H1 (cell line): ENCODE measurements at regions not wholly inside any gene's neighbourhood (a gene's known extent, or its start where the extent isn't known, plus 50 kb on each side); places are given as distances from the start of the nearest gene placed in this dataset.

Experiments
- CTCF ChIA-PET: fragments of 300-600 bp; sonication (Branson Sonifier 250); formaldehyde crosslinking; loops from one replicate; lab custom pipeline; 2021; ENCODE audit not compliant: partially characterized antibody; lab: Charles Lee
- POLR2A ChIA-PET: fragments of 300-600 bp; sonication (Branson Sonifier 250); formaldehyde crosslinking; loops from one replicate; lab custom pipeline; 2021; ENCODE audit warnings: inconsistent platforms; ENCODE audit not compliant: partially characterized antibody; lab: Charles Lee
- DNase-seq, 2 experiments: peaks; one replicate each; pipeline versions ENCODE4 v3.0.0 to v3.0.0-alpha.2; 2010 to 2022; ENCODE audit warnings: low spot score in 2 of 2, low read depth in 1 of 2, mixed read lengths in 1 of 2
- FAIRE-seq: peaks from 2 replicates; lab custom pipeline; 2011; peaks lifted over from hg19 to GRCh38; lab: Jason Lieb, UNC
- H2AFZ ChIP-seq: 2 replicates; pipeline ENCODE4 v1.8.1; 2012; ENCODE audit warnings: low read length, inconsistent platforms
- H2AK5ac ChIP-seq: 2 replicates; pipeline ENCODE4 v1.6.1; 2013; ENCODE audit warnings: low read depth, low read length
- H2BK120ac ChIP-seq: replicated peaks from 2 replicates; pipeline ENCODE3; 2013; ENCODE audit warnings: low read depth, low read length, inconsistent platforms
- H2BK12ac ChIP-seq: 2 replicates; pipeline ENCODE4 v1.6.1; 2013; ENCODE audit warnings: low read depth, low read length
- H2BK15ac ChIP-seq: 2 replicates; pipeline ENCODE4 v1.6.1; 2013; ENCODE audit warnings: low read length
- H2BK20ac ChIP-seq: 2 replicates; pipeline ENCODE4 v1.6.1; 2013; ENCODE audit warnings: low read length
- H2BK5ac ChIP-seq: 2 replicates; pipeline ENCODE4 v1.6.1; 2013; ENCODE audit warnings: low read depth, low read length
- H3K14ac ChIP-seq: 2 replicates; pipeline ENCODE4 v1.6.1; 2013; ENCODE audit warnings: inconsistent platforms; ENCODE audit not compliant: insufficient read length
- H3K18ac ChIP-seq: 2 replicates; pipeline ENCODE4 v1.6.1; 2013; ENCODE audit warnings: low read length; ENCODE audit errors: extremely low read depth
- H3K23ac ChIP-seq: 2 replicates; pipeline ENCODE4 v1.6.1; 2013; ENCODE audit warnings: inconsistent platforms; ENCODE audit not compliant: insufficient read length
- H3K23me2 ChIP-seq: 2 replicates; pipeline ENCODE4 v1.6.1; 2013; ENCODE audit warnings: low read depth, low read length
- H3K27ac ChIP-seq: 2 replicates; pipeline ENCODE4 v1.6.1; 2011; ENCODE audit warnings: low read depth, low read length, inconsistent platforms
- H3K27me3 ChIP-seq, 4 experiments: replicated peaks in 1 of 4; 1 replicate in 1 of 4; 2 replicates in 3 of 4; pipeline versions ENCODE4 v1.6.1 to v1.8.1; 2011 to 2013; ENCODE audit warnings: low read length in 3 of 4, mild to moderate bottlenecking in 3 of 4, inconsistent platforms in 2 of 4, mixed read lengths in 2 of 4, moderate library complexity in 1 of 4; ENCODE audit not compliant: control insufficient read depth in 3 of 4, insufficient read depth in 3 of 4; ENCODE audit errors: extremely low read depth in 1 of 4
- H3K36me3 ChIP-seq, 4 experiments: 2 replicates each; pipeline versions ENCODE4 v1.6.1 to v1.8.1; 2011 to 2013; ENCODE audit warnings: mild to moderate bottlenecking in 4 of 4, low read length in 3 of 4, moderate library complexity in 2 of 4, control low read depth in 1 of 4, inconsistent platforms in 1 of 4; ENCODE audit not compliant: insufficient read depth in 4 of 4, control insufficient read depth in 2 of 4
- H3K4ac ChIP-seq: replicated peaks from 2 replicates; pipeline ENCODE3; 2013; ENCODE audit warnings: low read length, low read depth, mixed read lengths, inconsistent platforms; ENCODE audit not compliant: insufficient read length
- H3K4me1 ChIP-seq, 4 experiments: replicated peaks in 1 of 4; 1 replicate in 1 of 4; 2 replicates in 3 of 4; pipeline versions ENCODE4 v1.6.1 to v1.8.1; 2011 to 2013; ENCODE audit warnings: low read length in 3 of 4, inconsistent platforms in 2 of 4, mixed read lengths in 1 of 4; ENCODE audit not compliant: insufficient read depth in 4 of 4, control insufficient read depth in 3 of 4
- H3K4me2 ChIP-seq, 2 experiments: 2 replicates each; pipeline versions ENCODE4 v1.6.1 to v1.8.1; 2011 to 2013; ENCODE audit warnings: low read depth in 2 of 2, low read length in 2 of 2, control low read depth in 1 of 2, inconsistent platforms in 1 of 2, mild to moderate bottlenecking in 1 of 2; ENCODE audit not compliant: insufficient read depth in 1 of 2
- H3K4me3 ChIP-seq, 4 experiments: fragments of 200-600, 300-600 bp in 1 of 4; sonication (generic), shearing (Covaris generic), sonication (Bioruptor Twin) in 1 of 4; 2 replicates each; pipeline versions ENCODE4 v1.5.1 to v1.8.1; 2011 to 2016; ENCODE audit warnings: low read length in 4 of 4, low read depth in 3 of 4, control low read depth in 2 of 4, inconsistent platforms in 2 of 4, mild to moderate bottlenecking in 2 of 4, mixed read lengths in 1 of 4, moderate library complexity in 1 of 4; ENCODE audit not compliant: insufficient read depth in 2 of 4; ENCODE audit errors: extremely low read depth in 1 of 4
- H3K56ac ChIP-seq: replicated peaks from 2 replicates; pipeline ENCODE3; 2013; ENCODE audit warnings: low read depth, mild to moderate bottlenecking, mixed read lengths, low read length, inconsistent platforms; ENCODE audit not compliant: insufficient read length
- H3K79me1 ChIP-seq: 2 replicates; pipeline ENCODE4 v1.6.1; 2013; ENCODE audit warnings: low read depth, low read length, control low read depth
- H3K79me2 ChIP-seq, 2 experiments: 2 replicates each; pipeline versions ENCODE4 v1.6.1 to v1.8.1; 2012 to 2013; ENCODE audit warnings: low read length in 2 of 2, mild to moderate bottlenecking in 2 of 2, inconsistent platforms in 1 of 2; ENCODE audit not compliant: insufficient read depth in 2 of 2, control insufficient read depth in 1 of 2
- H3K9ac ChIP-seq, 4 experiments: replicated peaks in 1 of 4; 1 replicate in 1 of 4; 2 replicates in 3 of 4; pipeline versions ENCODE4 v1.6.1 to v1.8.1; 2011 to 2013; ENCODE audit warnings: low read depth in 3 of 4, low read length in 3 of 4, control low read depth in 2 of 4, mild to moderate bottlenecking in 2 of 4, moderate library complexity in 2 of 4, inconsistent platforms in 1 of 4; ENCODE audit errors: extremely low read depth in 1 of 4
- H3K9me3 ChIP-seq, 2 experiments: 2 replicates each; pipeline versions ENCODE4 v1.6.1 to v1.8.1; 2012 to 2013; ENCODE audit warnings: mild to moderate bottlenecking in 2 of 2, moderate library complexity in 2 of 2, control low read depth in 1 of 2, inconsistent platforms in 1 of 2, low read depth in 1 of 2, low read length in 1 of 2, mixed read lengths in 1 of 2; ENCODE audit not compliant: insufficient read depth in 2 of 2
- H4K20me1 ChIP-seq, 2 experiments: replicated peaks in 1 of 2; 2 replicates each; pipeline versions ENCODE3 to v1.8.1; 2011 to 2013; ENCODE audit warnings: inconsistent platforms in 2 of 2, low read length in 2 of 2, mild to moderate bottlenecking in 1 of 2; ENCODE audit not compliant: insufficient read depth in 2 of 2, control insufficient read depth in 1 of 2
- H4K5ac ChIP-seq: 2 replicates; pipeline ENCODE4 v1.6.1; 2013; ENCODE audit warnings: low read length, low read depth, mixed read lengths, inconsistent platforms; ENCODE audit not compliant: insufficient read length
- H4K8ac ChIP-seq: 2 replicates; pipeline ENCODE4 v1.8.0; 2013; ENCODE audit warnings: mild to moderate bottlenecking, moderate library complexity, low read length, inconsistent platforms; ENCODE audit not compliant: insufficient read depth; ENCODE audit errors: extremely low read depth
- H4K91ac ChIP-seq: replicated peaks from 2 replicates; pipeline ENCODE3; 2013; ENCODE audit warnings: low read length, mixed read lengths, inconsistent platforms; ENCODE audit not compliant: insufficient read length
- BACH1 ChIP-seq: IDR thresholded peaks from 2 replicates; pipeline ENCODE4 v1.6.1; 2012; ENCODE audit warnings: low read length, improper control_type of control experiment
- CHD2 ChIP-seq: IDR thresholded peaks from 2 replicates; pipeline ENCODE4 v1.6.1; 2012; ENCODE audit warnings: low read length, improper control_type of control experiment
- KDM5A ChIP-seq: fragments of 200-600 bp; IDR thresholded peaks from 2 replicates; pipeline ENCODE4 v1.7.1; 2012; ENCODE audit warnings: mild to moderate bottlenecking, low read length, inconsistent platforms, mixed read lengths
- MAFK ChIP-seq: IDR thresholded peaks from 2 replicates; pipeline ENCODE4 v1.6.1; 2012; ENCODE audit warnings: low read depth, mild to moderate bottlenecking, improper control_type of control experiment, low read length
- NANOG ChIP-seq: IDR thresholded peaks from 2 replicates; pipeline ENCODE4 v1.6.1; 2011; ENCODE audit warnings: low read length, low read depth, mild to moderate bottlenecking, inconsistent platforms; ENCODE audit not compliant: insufficient read depth, poor library complexity, severe bottlenecking
- PHF8 ChIP-seq: fragments of 200-600 bp; sonication (generic); conservative IDR thresholded peaks from 2 replicates; pipeline ENCODE4 v1.7.1; 2012; ENCODE audit warnings: low read depth, mild to moderate bottlenecking, inconsistent platforms, low read length, moderate library complexity
- RNF2 ChIP-seq: fragments of 200-900, 300-1000 bp; sonication (generic); IDR thresholded peaks from 2 replicates; pipeline ENCODE4 v1.7.1; 2016; ENCODE audit warnings: borderline replicate concordance, low read depth, mild to moderate bottlenecking, antibody characterized with exemption, low read length; ENCODE audit not compliant: poor library complexity, severe bottlenecking; ENCODE audit errors: missing control alignments
- SAP30 ChIP-seq: fragments of 300-600 bp; sonication (generic); IDR thresholded peaks from 2 replicates; pipeline ENCODE4 v1.7.1; 2012; ENCODE audit warnings: low read length, moderate library complexity, mild to moderate bottlenecking, inconsistent platforms; ENCODE audit not compliant: insufficient read depth, insufficient replicate concordance
- TAF1 ChIP-seq: IDR thresholded peaks from 2 replicates; pipeline ENCODE4 v1.6.1; 2011; ENCODE audit warnings: mild to moderate bottlenecking, low read depth, low read length
- ZNF274 ChIP-seq: IDR thresholded peaks from 2 replicates; pipeline ENCODE4 v1.7.0; 2012; ENCODE audit warnings: low read length, borderline replicate concordance; ENCODE audit errors: extremely low read depth
- WGBS, 2 experiments: shearing (Covaris generic) in 1 of 2; methylation state at CpG; one replicate each; pipeline versions ENCODE4 v1.1.6 to v1.1.7; 2013 to 2015; ENCODE audit warnings: low lambda C conversion rate in 2 of 2, mixed read lengths in 2 of 2, inconsistent platforms in 1 of 2, low coverage in 1 of 2, missing lambda C conversion rate in 1 of 2; ENCODE audit not compliant: insufficient replicate concordance in 2 of 2, insufficient coverage in 1 of 2, insufficient read length in 1 of 2; ENCODE audit errors: extremely low coverage in 1 of 2, missing lambda C conversion rate in 1 of 2; 5-methylcytosine and 5-hydroxymethylcytosine counted together
- TF ChIP-seq, protein P1 (sequence below): IDR thresholded peaks from 2 replicates; pipeline ENCODE4 v1.6.1; 2012; ENCODE audit warnings: low read length, inconsistent platforms

DNA sequence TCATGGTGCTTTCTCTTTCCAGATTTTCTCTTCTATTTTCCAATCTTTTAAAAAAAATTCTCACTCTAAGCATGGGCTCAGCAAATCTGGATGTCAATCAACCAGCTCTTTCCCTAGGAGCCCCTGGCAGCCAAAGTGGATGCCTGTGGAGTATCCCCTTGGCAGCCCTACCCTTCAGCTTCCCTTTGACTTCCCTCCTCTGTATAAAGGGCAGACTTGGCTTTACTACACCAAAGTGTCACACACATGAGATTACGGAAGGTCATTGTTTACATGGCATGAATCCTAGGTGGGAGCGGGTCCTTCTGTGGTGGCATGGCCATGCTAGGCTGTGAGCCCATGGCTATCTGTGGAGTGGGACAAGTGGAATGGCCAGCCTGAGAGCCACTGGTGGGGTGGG is 379.9 kb downstream of the GABRB3 start:
- WGBS, 2 experiments: 84% methylated on average over 2 of the region's 2 CpGs; no CpG with 5 or more reads in 1 of the 2 experiments
- TF ChIP-seq CHD2: no peak
- TF ChIP-seq PHF8: no peak
- no peak for TF ChIP-seq ZNF274
- TF ChIP-seq, protein P1, sequence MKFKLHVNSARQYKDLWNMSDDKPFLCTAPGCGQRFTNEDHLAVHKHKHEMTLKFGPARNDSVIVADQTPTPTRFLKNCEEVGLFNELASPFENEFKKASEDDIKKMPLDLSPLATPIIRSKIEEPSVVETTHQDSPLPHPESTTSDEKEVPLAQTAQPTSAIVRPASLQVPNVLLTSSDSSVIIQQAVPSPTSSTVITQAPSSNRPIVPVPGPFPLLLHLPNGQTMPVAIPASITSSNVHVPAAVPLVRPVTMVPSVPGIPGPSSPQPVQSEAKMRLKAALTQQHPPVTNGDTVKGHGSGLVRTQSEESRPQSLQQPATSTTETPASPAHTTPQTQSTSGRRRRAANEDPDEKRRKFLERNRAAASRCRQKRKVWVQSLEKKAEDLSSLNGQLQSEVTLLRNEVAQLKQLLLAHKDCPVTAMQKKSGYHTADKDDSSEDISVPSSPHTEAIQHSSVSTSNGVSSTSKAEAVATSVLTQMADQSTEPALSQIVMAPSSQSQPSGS: no peak
- no peak for TF ChIP-seq KDM5A
- no peak for TF ChIP-seq SAP30
- TF ChIP-seq NANOG: no peak
- TF ChIP-seq RNF2: no peak
- TF ChIP-seq BACH1: no peak
- TF ChIP-seq TAF1: no peak
- no peak for TF ChIP-seq MAFK

More for the DNA sequence above, 379.9 kb downstream of the GABRB3 start:
- Histone ChIP-seq H4K20me1 (no peaks in the 10 kb centered on the region), H3K36me3 (no peaks in the 10 kb centered on the region), H3K4me3 (no peak overlapping the region), H3K4me2 (no peak overlapping the region), H3K23ac (no peak overlapping the region), H3K79me1 (no peaks in the 10 kb centered on the region), H3K27me3 (no peaks in the 10 kb centered on the region), H4K8ac (no peak overlapping the region), H2BK20ac (no peak overlapping the region), H2BK120ac (no peak overlapping the region), H3K9ac (no peak overlapping the region), H4K5ac (no peak overlapping the region), H4K91ac (no peak overlapping the region), H2BK5ac (no peak overlapping the region), H2AK5ac (no peak overlapping the region), H3K23me2 (no peaks in the 10 kb centered on the region), H3K9me3 (no peaks in the 10 kb centered on the region), H3K18ac (no peak overlapping the region), H2BK12ac (no peak overlapping the region), H3K14ac (no peak overlapping the region), H3K4me1 (peaks cover 0 to 5% (median 0%) of the 10 kb centered on the region in 4 experiments; a peak in 1 of 7 replicates), H3K56ac (no peak overlapping the region), H2BK15ac (no peak overlapping the region), H3K4ac (no peak overlapping the region), H3K79me2 (no peaks in the 10 kb centered on the region), H3K27ac (no peak overlapping the region), H2AFZ (no peak overlapping the region)
- ChIA-PET CTCF (interaction anchor here (1.0 kb wide), 1 partner anchor 133 kb away, joined by 3 read pairs; no protein-coding TSS in a partner anchor), POLR2A (interaction anchor here (1.2 kb wide), 1 partner anchor 126 kb away, joined by 3 read pairs; no protein-coding TSS in a partner anchor)
- DNase-seq (no peak), FAIRE-seq (no peak)
